ENCODE measurements at regions not wholly inside any gene's neighbourhood (a gene's known extent, or its start where the extent isn't known, plus 50 kb on each side); places are given as distances from the start of the nearest gene placed in this dataset.

GRCh38 chr14:87877877-87878276 lies 115.1 kb downstream of the GALC start:
- TF ChIP-seq EZH2 (IDR thresholded peaks at IDR 0.05), result no peak
- TF ChIP-seq, protein P1, sequence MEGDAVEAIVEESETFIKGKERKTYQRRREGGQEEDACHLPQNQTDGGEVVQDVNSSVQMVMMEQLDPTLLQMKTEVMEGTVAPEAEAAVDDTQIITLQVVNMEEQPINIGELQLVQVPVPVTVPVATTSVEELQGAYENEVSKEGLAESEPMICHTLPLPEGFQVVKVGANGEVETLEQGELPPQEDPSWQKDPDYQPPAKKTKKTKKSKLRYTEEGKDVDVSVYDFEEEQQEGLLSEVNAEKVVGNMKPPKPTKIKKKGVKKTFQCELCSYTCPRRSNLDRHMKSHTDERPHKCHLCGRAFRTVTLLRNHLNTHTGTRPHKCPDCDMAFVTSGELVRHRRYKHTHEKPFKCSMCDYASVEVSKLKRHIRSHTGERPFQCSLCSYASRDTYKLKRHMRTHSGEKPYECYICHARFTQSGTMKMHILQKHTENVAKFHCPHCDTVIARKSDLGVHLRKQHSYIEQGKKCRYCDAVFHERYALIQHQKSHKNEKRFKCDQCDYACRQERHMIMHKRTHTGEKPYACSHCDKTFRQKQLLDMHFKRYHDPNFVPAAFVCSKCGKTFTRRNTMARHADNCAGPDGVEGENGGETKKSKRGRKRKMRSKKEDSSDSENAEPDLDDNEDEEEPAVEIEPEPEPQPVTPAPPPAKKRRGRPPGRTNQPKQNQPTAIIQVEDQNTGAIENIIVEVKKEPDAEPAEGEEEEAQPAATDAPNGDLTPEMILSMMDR (IDR thresholded peaks at IDR 0.05), result no peak

Data from neural progenitor cell (in vitro differentiated cells).